ENCODE measurements at regions not wholly inside any gene's neighbourhood (a gene's known extent, or its start where the extent isn't known, plus 50 kb on each side); places are given as distances from the start of the nearest gene placed in this dataset.

GRCh38 chr13:88257706-88258105, 586.5 kb downstream of the SLITRK5 start:
- no peak for TF ChIP-seq REST (IDR thresholded peaks at IDR 0.05; ENCODE audit: borderline replicate concordance)
- TF ChIP-seq REST (CRISPR knock-in tag; IDR thresholded peaks at IDR 0.05; ENCODE audit: low read depth) = no peak
- TF ChIP-seq MAX (CRISPR knock-in tag; IDR thresholded peaks at IDR 0.05) = no peak
- no peak for TF ChIP-seq CTCF (IDR thresholded peaks at IDR 0.05 in 2 of 3, conservative IDR thresholded peaks at IDR 0.05 in 1 of 3; ENCODE audit: insufficient read depth in 2 of 3, low read depth in 1 of 3, low read length in 3 of 3)
- no peak for TF ChIP-seq POLR3G (IDR thresholded peaks at IDR 0.05; ENCODE audit: extremely low read depth, insufficient read length, insufficient replicate concordance)
- TF ChIP-seq ZNF384 (IDR thresholded peaks at IDR 0.05; ENCODE audit: low read depth, low read length) = no peak
- no peak for TF ChIP-seq POLR2A (conservative IDR thresholded peaks at IDR 0.05)
- TF ChIP-seq MAFK (IDR thresholded peaks at IDR 0.05; ENCODE audit: low read length) = no peak
- no peak for TF ChIP-seq ZNF24 (IDR thresholded peaks at IDR 0.05)

Measured in K562 (cell line).